Loucy (cell line): ENCODE measurements at regions not wholly inside any gene's neighbourhood (a gene's known extent, or its start where the extent isn't known, plus 50 kb on each side); places are given as distances from the start of the nearest gene placed in this dataset.

Experiments
- CTCF ChIP-seq: fragments of 200-600 bp; sonication (generic); conservative IDR thresholded peaks from 2 replicates; pipeline ENCODE4 v1.5.1; 2014; ENCODE audit warnings: mild to moderate bottlenecking, antibody characterized with exemption, low read length
- EZH2phosphoT487 ChIP-seq: fragments of 200-600 bp; IDR thresholded peaks from 2 replicates; pipeline ENCODE4 v1.6.1; 2018; ENCODE audit warnings: antibody characterized with exemption, mild to moderate bottlenecking, moderate library complexity, borderline replicate concordance

- no peak for TF ChIP-seq CTCF
- TF ChIP-seq EZH2phosphoT487, result no peak
Observed at GRCh38 chr6:113287396-113287795, 569.7 kb upstream of the MARCKS start.
